ENCODE measurements at regions not wholly inside any gene's neighbourhood (a gene's known extent, or its start where the extent isn't known, plus 50 kb on each side); places are given as distances from the start of the nearest gene placed in this dataset.
A peak's percentile ranks its signal among the peaks of the same experiment; 100 is the strongest.

DNA sequence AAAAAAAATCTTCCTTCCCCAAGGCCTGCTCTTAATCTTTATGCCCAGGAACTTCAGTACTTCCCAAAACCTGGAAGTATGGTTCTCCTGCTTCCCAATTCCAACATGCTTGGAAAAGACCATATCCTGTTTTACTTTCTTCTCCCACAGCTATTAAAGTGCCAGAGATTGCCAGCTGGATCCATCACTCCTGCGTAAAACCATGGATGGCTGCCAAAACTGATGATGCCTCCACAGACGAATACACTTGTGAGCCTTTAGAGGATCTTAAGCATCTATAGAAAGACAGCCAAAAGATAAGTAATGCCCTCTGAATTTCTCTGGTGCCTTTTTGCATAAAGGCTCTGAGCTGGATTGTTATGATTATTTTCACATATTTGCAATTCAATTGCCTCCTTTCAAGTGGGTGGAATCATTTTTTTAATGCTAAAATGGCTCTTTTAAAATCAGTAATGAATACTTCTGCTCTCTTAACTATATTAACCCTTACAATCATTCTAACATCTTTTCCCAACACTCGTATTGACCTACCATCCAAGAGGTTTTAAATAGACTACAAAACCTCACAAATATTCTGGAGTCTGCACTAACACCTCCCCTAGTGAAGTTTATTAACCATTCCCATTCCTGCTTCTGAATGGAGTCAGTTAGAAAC lies 1807.8 kb downstream of the BRINP3 start:
- DNase-seq (ENCODE audit: low read depth, low spot score): no peak
- ChIA-PET CTCF (no interaction called here), POLR2A (no interaction called here)
- H3K4me3 ChIP-seq (ENCODE audit: low read depth, low read length): no peak overlapping the region
- TF ChIP-seq, protein P1, sequence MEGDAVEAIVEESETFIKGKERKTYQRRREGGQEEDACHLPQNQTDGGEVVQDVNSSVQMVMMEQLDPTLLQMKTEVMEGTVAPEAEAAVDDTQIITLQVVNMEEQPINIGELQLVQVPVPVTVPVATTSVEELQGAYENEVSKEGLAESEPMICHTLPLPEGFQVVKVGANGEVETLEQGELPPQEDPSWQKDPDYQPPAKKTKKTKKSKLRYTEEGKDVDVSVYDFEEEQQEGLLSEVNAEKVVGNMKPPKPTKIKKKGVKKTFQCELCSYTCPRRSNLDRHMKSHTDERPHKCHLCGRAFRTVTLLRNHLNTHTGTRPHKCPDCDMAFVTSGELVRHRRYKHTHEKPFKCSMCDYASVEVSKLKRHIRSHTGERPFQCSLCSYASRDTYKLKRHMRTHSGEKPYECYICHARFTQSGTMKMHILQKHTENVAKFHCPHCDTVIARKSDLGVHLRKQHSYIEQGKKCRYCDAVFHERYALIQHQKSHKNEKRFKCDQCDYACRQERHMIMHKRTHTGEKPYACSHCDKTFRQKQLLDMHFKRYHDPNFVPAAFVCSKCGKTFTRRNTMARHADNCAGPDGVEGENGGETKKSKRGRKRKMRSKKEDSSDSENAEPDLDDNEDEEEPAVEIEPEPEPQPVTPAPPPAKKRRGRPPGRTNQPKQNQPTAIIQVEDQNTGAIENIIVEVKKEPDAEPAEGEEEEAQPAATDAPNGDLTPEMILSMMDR (IDR thresholded peaks at IDR 0.05; ENCODE audit: insufficient read depth, low read length, missing control alignments): no peak

DNA sequence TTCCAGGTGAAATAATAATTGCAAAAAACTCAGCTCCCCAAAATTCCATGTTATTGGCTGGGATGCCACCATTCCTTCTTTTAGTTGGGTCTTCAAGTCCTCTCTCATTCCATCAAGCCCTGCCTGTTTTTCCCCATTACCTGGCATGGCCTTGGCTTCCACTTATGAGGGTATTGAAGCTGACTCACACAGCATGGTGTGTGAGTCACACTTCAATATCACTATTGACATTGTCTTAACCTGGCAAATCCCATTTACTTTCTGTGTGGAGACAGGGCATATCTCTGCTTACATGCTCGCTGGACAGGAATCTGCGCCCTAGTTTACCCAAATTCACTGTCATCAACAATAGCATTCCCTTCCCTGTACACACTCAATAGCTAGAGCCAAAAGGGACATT lies 1806.8 kb downstream of the BRINP3 start:
- TF ChIP-seq, protein P1 (IDR thresholded peaks at IDR 0.05; ENCODE audit: insufficient read depth, low read length, missing control alignments): no peak
- no peak overlapping the region for H3K4me3 ChIP-seq (ENCODE audit: low read depth, low read length)
- POLR2A ChIA-PET: no interaction called here
- CTCF ChIA-PET: no interaction called here
- no peak for DNase-seq (ENCODE audit: low read depth, low spot score)

DNA sequence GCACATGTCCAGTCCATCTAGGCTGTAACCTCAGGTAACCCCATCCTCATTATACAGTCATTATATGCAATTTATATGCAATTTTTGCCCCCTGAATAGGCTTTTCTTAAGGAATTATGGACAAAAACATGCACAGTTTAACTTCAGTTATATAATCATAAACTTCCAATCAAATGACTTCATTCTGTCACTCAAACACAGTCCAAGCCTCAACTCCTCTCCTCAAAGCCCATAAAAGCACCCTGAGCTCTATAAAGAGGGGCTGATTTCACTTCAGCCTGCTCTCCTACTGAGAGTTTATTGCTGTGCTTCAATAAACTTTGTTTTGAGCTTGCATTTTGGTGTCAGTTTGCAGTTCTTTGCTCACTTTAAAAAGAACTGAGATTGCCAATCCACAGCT lies 1805.5 kb downstream of the BRINP3 start:
- ChIA-PET POLR2A (no interaction called here), CTCF (no interaction called here)
- no peak overlapping the region for H3K4me3 ChIP-seq (ENCODE audit: low read depth, low read length)
- TF ChIP-seq, protein P1 (IDR thresholded peaks at IDR 0.05; ENCODE audit: insufficient read depth, low read length, missing control alignments): no peak
- DNase-seq (ENCODE audit: low read depth, low spot score): no peak

DNA sequence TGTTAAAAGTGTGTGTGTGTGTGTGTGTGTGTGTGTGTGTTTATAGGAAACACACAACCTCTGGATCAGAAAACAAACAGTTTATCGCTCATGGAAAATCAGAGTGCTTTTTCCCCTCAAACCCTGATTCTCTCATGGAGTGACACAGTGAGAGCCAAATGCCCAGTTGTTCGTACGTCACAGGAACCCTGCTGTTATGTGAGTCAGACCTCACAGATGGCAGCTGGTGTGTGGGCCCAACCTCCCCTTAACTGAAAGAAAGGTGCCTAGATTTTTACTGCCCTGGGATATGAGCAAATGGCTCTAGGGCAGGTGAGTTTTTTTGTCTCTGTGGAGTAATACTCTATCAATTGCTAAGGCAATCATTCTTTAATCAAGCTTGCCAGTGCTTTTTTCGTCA lies 1788.1 kb downstream of the BRINP3 start:
- no peak for DNase-seq (ENCODE audit: low read depth, low spot score)
- no peak overlapping the region for H3K4me3 ChIP-seq (ENCODE audit: low read depth, low read length)
- ChIA-PET POLR2A (no interaction called here), CTCF (no interaction called here)
- TF ChIP-seq, protein P1 (IDR thresholded peaks at IDR 0.05; ENCODE audit: insufficient read depth, low read length, missing control alignments): no peak

DNA sequence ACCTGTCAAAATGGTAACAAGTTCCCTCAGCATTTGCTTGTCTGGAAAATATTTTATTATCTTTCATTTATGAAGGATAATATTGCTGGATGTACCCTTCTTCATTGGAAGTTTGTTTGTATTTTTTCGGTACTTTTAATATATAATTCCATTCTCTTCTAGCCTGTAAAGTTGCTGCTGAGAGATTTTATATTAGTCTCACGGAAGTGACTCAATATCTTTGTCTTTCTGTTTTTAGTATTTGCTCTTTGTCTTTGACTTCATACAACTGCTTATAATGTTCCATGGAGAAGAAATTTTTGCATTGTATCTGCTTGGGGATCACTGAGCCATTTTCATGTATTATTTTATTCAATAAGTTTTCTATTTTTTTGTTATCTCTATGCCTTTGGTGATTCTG lies 1777.5 kb downstream of the BRINP3 start:
- ChIA-PET CTCF (no interaction called here), POLR2A (no interaction called here)

DNA sequence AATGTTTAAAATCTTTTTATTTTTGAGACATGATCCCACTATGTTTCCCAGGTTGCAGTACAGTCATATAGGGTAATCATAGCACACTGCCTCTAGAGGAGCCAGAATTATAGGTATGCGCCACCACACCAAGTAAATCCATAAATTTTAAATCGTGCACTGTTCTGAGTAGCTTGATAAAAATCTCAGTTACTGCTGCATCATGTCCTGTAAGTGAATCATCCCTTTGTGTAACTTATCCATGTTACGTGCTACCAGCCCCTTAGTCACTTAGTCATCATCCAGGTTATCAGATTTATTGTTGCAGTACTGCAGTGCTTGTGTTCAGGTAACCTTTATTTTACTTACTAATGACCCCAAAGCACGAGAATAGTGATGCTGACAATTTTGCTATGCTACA lies 1770.9 kb downstream of the BRINP3 start:
- DNase-seq (ENCODE audit: low read depth, low spot score): peak; percentile 23
- TF ChIP-seq, protein P1 (IDR thresholded peaks at IDR 0.05; ENCODE audit: insufficient read depth, low read length, missing control alignments): no peak
- CTCF ChIA-PET: no interaction called here
- POLR2A ChIA-PET: no interaction called here
- H3K4me3 ChIP-seq (ENCODE audit: low read depth, low read length): no peak overlapping the region

More for the DNA sequence above, 1777.5 kb downstream of the BRINP3 start:
- TF ChIP-seq, protein P1 (IDR thresholded peaks at IDR 0.05; ENCODE audit: insufficient read depth, low read length, missing control alignments): no peak
- no peak overlapping the region for H3K4me3 ChIP-seq (ENCODE audit: low read depth, low read length)
- no peak for DNase-seq (ENCODE audit: low read depth, low spot score)
